ENCODE measurements at regions not wholly inside any gene's neighbourhood (a gene's known extent, or its start where the extent isn't known, plus 50 kb on each side); places are given as distances from the start of the nearest gene placed in this dataset.
"Not testable (repeated sequence)": the region's sequence is repeated elsewhere in the genome, so short reads cannot be mapped to it uniquely, and the experiment has no call there.

DNA sequence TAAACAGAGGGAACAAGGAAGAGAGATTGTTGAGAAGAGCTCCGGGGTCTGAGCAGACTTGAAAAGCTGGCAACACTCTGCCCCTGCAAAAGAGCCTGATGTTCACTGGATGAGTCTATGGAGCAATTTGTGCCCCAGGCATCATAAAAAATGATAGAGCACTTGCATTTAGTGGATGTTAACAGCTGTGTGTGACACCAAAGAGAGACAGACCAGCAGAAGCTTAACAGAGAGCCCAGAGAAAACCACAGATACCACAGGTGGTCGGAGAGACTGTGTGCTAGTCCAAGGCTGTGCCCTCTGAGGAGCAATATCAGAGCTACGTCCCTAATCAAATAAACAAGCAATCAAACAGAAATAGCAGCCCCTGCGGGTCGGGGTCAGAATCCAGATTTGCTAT is 85.4 kb upstream of the SAMD11 start:
- ATAC-seq; H3K9me3 Mint-ChIP-seq; DNase-seq (ENCODE audit: low spot score); POLR2A ChIA-PET; H3K4me1 Mint-ChIP-seq; H3K4me3 Mint-ChIP-seq; H3K27me3 Mint-ChIP-seq (ENCODE audit: low read depth); H3K36me3 Mint-ChIP-seq; CTCF ChIA-PET: not testable (repeated sequence)
- peak overlapping the region; percentile 8; the same call in 1 of the 2 replicates for H3K27ac Mint-ChIP-seq

DNA sequence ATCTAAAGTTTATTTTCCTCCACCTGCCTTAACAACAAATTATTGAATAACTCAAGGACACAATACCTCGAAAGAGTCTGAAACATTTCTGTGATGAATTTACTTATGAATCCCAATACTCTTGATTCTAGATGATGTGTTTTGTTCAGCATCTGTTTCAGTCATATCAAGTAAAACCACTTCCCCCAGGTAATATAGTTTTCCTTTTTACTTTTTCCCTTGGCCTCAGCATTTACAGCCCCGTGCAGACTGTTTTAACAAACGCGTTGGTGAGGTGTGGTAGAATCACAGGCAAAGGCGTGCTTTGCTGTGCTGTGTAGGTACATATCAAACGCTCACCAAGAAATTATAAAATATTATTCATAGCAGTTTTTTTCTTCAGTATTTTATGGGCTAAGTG is 83.1 kb upstream of the SAMD11 start:
- H3K4me1 Mint-ChIP-seq: peaks cover 14% of the 10 kb centered on the region

GRCh38 chr1:841671-842425 is 81.9 kb upstream of the SAMD11 start:
- not testable (repeated sequence) for DNase-seq (ENCODE audit: low spot score)

More for the DNA sequence above, 83.1 kb upstream of the SAMD11 start:
- H3K27ac Mint-ChIP-seq; POLR2A ChIA-PET; DNase-seq (ENCODE audit: low spot score); ATAC-seq; H3K36me3 Mint-ChIP-seq; CTCF ChIA-PET; H3K27me3 Mint-ChIP-seq (ENCODE audit: low read depth); H3K4me3 Mint-ChIP-seq; H3K9me3 Mint-ChIP-seq: not testable (repeated sequence)

GRCh38 chr1:842799-843198 is 80.9 kb upstream of the SAMD11 start:
- H3K27ac Mint-ChIP-seq; POLR2A ChIA-PET; DNase-seq (ENCODE audit: low spot score); H3K4me3 Mint-ChIP-seq; CTCF ChIA-PET; H3K9me3 Mint-ChIP-seq; H3K36me3 Mint-ChIP-seq; H3K27me3 Mint-ChIP-seq (ENCODE audit: low read depth); ATAC-seq: not testable (repeated sequence)
- peaks cover 19% of the 10 kb centered on the region for H3K4me1 Mint-ChIP-seq

More at GRCh38 chr1:841671-842425, 81.9 kb upstream of the SAMD11 start:
- H3K4me3 Mint-ChIP-seq; H3K9me3 Mint-ChIP-seq; ATAC-seq; CTCF ChIA-PET; H3K27ac Mint-ChIP-seq; H3K27me3 Mint-ChIP-seq (ENCODE audit: low read depth); H3K36me3 Mint-ChIP-seq: not testable (repeated sequence)
- H3K4me1 Mint-ChIP-seq: peaks cover 19% of the 10 kb centered on the region
- POLR2A ChIA-PET: interaction anchor here (0.6 kb wide), 1 partner anchor 430 kb away, joined by 5 read pairs; no protein-coding TSS in a partner anchor

DNA sequence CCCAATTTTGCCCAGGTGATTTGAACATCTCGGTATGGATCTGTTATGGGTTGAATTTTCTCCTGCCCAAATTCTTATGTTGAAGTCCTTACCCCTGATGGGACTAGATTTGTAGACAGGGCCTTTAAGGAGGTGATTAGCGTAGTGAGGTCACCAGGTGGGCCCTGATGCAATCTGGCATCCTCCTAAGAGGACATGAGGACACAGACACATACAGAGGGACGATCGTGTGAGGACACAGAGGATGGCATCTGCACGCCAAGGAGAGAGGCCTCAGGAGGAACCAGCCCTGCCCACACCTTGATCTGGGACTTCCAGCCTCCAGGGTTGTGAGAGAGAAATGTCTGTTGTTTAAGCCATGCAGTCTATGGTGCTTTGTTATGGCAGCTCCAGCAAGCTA is 79.8 kb upstream of the SAMD11 start:
- H3K27me3 Mint-ChIP-seq (ENCODE audit: low read depth); ATAC-seq; H3K4me3 Mint-ChIP-seq; CTCF ChIA-PET; H3K9me3 Mint-ChIP-seq; POLR2A ChIA-PET; DNase-seq (ENCODE audit: low spot score); H3K36me3 Mint-ChIP-seq: not testable (repeated sequence)
- Mint-ChIP-seq H3K27ac (peak overlapping the region; percentile 60; the same call in 1 of the 2 replicates), H3K4me1 (peaks cover 19% of the 10 kb centered on the region)

DNA sequence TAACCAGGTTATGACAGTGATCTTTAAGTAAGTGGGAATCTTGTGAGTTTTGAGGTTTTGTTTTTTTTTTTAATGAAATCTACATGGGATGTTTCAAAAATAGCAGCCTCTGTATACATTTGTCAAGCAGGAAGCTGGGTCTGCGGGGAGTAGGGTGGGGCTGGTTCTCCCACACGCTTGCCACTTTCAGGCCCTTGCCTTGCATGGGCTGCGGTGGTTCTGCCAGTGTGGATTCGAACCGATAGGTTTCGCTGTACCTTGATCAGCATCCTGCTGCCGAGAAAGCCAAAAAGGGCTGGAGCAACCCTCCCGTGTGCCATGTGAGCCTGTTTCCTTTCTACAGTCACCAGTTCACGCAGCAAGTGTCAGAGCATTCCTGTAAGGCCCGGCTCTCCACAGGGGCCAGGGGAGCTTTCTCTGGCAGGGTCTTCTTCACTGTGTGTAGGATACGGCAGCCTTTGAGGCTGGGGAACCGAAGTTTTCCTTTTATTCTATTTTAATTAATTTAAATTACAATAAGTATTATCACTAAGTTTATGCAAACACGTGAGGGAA is 79.2 kb upstream of the SAMD11 start:
- CTCF ChIA-PET: no interaction called here
- ATAC-seq: peak; percentile 71
- no peak for TF ChIP-seq FOXK1 (CRISPR knock-in tag; IDR thresholded peaks at IDR 0.05)
- H3K4me1 Mint-ChIP-seq: peaks cover 19% of the 10 kb centered on the region
- H3K27ac Mint-ChIP-seq: peak overlapping the region; percentile 60; the same call in 1 of the 2 replicates
- peak; percentile 25 for DNase-seq (ENCODE audit: low spot score)
- POLR2A ChIA-PET: no interaction called here
- no peaks in the 10 kb centered on the region for H3K36me3 Mint-ChIP-seq
- H3K9me3 Mint-ChIP-seq: no peaks in the 10 kb centered on the region
- H3K27me3 Mint-ChIP-seq (ENCODE audit: low read depth): no peaks in the 10 kb centered on the region
- H3K4me3 Mint-ChIP-seq: no peak overlapping the region

DNA sequence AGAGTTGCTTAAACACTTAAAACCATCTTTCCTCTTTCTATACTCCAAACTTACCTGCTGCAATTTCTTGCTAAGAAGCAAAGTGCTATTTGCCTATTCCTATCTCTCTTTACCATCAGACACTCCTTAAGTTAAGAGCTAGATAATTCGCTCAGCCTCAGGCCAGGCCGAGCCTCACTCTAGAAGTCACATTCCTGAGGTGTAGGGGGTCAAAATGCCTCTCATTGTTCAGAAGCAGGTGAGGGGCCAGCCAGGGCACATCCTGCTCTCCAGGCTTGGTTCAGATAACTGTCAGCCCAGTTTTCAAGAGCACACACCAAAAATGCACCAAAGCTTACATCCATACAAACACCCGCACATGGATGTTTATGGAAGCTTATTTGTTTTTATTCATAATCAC is 78.1 kb upstream of the SAMD11 start:
- H3K36me3 Mint-ChIP-seq, CTCF ChIA-PET, H3K4me3 Mint-ChIP-seq: not testable (repeated sequence)

DNA sequence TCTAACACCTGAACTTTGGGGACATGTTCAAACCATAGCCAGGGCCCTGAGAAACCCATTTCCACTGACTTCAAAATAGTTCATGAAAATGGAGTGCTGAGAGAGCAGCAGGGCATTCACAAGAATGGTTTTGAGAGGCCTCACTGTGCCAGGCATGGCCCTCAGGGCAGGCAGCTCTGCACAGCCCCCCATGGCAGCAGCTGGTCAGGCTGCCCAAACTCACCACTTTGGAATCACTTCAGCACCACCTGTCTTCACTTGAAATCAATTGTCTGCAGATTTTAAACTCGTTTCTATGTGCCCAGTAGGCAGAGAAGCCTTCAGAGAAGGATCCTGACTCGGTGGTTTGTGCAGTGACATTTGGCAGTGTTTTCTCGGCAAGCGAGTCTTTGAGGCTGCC is 73.8 kb upstream of the SAMD11 start:
- ATAC-seq; CTCF ChIA-PET; H3K36me3 Mint-ChIP-seq; H3K9me3 Mint-ChIP-seq; DNase-seq (ENCODE audit: low spot score); H3K27ac Mint-ChIP-seq; H3K4me3 Mint-ChIP-seq; H3K27me3 Mint-ChIP-seq (ENCODE audit: low read depth); POLR2A ChIA-PET: not testable (repeated sequence)
- peaks cover 10% of the 10 kb centered on the region for H3K4me1 Mint-ChIP-seq

More for the DNA sequence above, 78.1 kb upstream of the SAMD11 start:
- H3K9me3 Mint-ChIP-seq; H3K27me3 Mint-ChIP-seq (ENCODE audit: low read depth); POLR2A ChIA-PET: not testable (repeated sequence)
- peaks cover 19% of the 10 kb centered on the region for H3K4me1 Mint-ChIP-seq
- peak; percentile 44 for DNase-seq (ENCODE audit: low spot score)
- peak; percentile 92 for ATAC-seq
- peak overlapping the region; percentile 87; the same call in 1 of the 2 replicates for H3K27ac Mint-ChIP-seq

DNA sequence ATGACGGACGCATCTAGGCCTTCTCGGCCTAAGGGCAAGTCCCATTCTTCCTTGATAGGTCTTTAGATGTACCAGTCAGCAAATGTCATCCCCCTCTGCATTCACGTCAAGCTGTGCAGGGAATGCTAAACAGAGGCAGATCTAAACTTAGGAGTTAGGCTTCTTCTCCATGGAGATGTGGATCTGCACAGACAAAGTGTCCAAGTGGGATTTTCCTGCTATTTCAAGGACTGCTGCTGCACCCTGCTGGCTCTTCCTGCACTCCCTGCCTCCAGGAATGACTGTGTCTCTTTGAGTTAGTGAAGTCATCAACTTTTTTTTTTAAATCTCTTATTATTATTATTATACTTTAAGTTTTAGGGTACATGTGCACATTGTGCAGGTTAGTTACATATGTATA is 73.4 kb upstream of the SAMD11 start:
- DNase-seq (ENCODE audit: low spot score); POLR2A ChIA-PET; H3K36me3 Mint-ChIP-seq; H3K4me1 Mint-ChIP-seq; ATAC-seq; H3K9me3 Mint-ChIP-seq; H3K27ac Mint-ChIP-seq; H3K27me3 Mint-ChIP-seq (ENCODE audit: low read depth); CTCF ChIA-PET; H3K4me3 Mint-ChIP-seq: not testable (repeated sequence)

GRCh38 chr1:851398-851797 is 72.3 kb upstream of the SAMD11 start:
- CTCF ChIA-PET, ATAC-seq, H3K4me1 Mint-ChIP-seq: not testable (repeated sequence)

DNA sequence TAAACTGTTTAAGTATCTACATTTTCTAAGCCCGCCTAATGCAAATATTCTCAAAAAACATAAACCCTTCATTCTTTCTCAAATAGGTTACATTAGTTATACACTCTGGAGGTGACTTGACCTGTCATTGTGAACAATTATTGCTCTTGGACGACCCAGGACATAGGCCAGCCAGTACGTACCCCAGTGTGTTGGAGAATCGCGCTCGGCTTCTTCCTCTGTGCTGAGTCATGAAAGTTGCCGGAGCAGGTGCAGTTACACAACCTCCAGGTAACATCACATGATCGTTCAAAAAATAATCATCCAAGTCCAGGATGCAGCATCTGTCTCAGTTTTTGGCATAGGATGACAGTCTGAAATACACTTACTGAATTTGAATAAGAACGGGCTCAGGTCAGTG is 71.9 kb upstream of the SAMD11 start:
- POLR2A ChIA-PET; H3K36me3 Mint-ChIP-seq; CTCF ChIA-PET; H3K9me3 Mint-ChIP-seq; ATAC-seq; DNase-seq (ENCODE audit: low spot score); H3K4me1 Mint-ChIP-seq; H3K27me3 Mint-ChIP-seq (ENCODE audit: low read depth); H3K4me3 Mint-ChIP-seq; H3K27ac Mint-ChIP-seq: not testable (repeated sequence)

More at GRCh38 chr1:851398-851797, 72.3 kb upstream of the SAMD11 start:
- H3K9me3 Mint-ChIP-seq; DNase-seq (ENCODE audit: low spot score); H3K27me3 Mint-ChIP-seq (ENCODE audit: low read depth); H3K27ac Mint-ChIP-seq; H3K4me3 Mint-ChIP-seq; H3K36me3 Mint-ChIP-seq; POLR2A ChIA-PET: not testable (repeated sequence)

GRCh38 chr1:855202-855981 is 68.3 kb upstream of the SAMD11 start:
- H3K36me3 Mint-ChIP-seq; ATAC-seq; H3K27me3 Mint-ChIP-seq (ENCODE audit: low read depth); H3K9me3 Mint-ChIP-seq; CTCF ChIA-PET; H3K4me3 Mint-ChIP-seq; H3K27ac Mint-ChIP-seq; DNase-seq (ENCODE audit: low spot score); POLR2A ChIA-PET: not testable (repeated sequence)
- peaks cover 14% of the 10 kb centered on the region for H3K4me1 Mint-ChIP-seq
